Esophagus squamous epithelium (tissue), 5 donors: ENCODE measurements at regions not wholly inside any gene's neighbourhood (a gene's known extent, or its start where the extent isn't known, plus 50 kb on each side); places are given as distances from the start of the nearest gene placed in this dataset.

Source experiments
- DNase-seq: peaks from one replicate; lab custom pipeline; 2025; lab: John Stamatoyannopoulos, UW
- H3K27ac ChIP-seq, 4 donors: fragments of 200-600 bp; sonication (generic); one replicate each; pipeline ENCODE4 v1.5.1; 2016 to 2019; ENCODE audit warnings: mild to moderate bottlenecking in 1 of 4
- H3K27me3 ChIP-seq, 4 donors: fragments of 200-600 bp; sonication (generic); 1 replicate in 3 of 4; 2 replicates in 1 of 4; pipeline versions ENCODE4 v1.5.1 to v1.6.0; 2017 to 2021; ENCODE audit warnings: antibody characterized with exemption in 1 of 4
- H3K36me3 ChIP-seq, 3 donors: fragments of 200-600 bp; sonication (generic); one replicate each; pipeline ENCODE4 v1.5.1; 2016 to 2019
- H3K4me1 ChIP-seq, 3 donors: fragments of 200-600 bp; sonication (generic); one replicate each; pipeline ENCODE4 v1.5.1; 2017 to 2019
- H3K4me3 ChIP-seq, 4 donors: fragments of 200-600 bp; sonication (generic); 1 replicate in 3 of 4; 2 replicates in 1 of 4; pipeline ENCODE4 v1.5.1; 2016 to 2019; ENCODE audit warnings: mild to moderate bottlenecking in 2 of 4, moderate library complexity in 1 of 4
- H3K9me3 ChIP-seq, 3 donors: fragments of 200-600 bp; sonication (generic); one replicate each; pipeline ENCODE4 v1.5.1; 2016 to 2019
- CTCF ChIP-seq, 6 experiments: fragments of 450-650 bp in 4 of 6; fragments of 200-600 bp in 2 of 6; sonication (generic) in 2 of 6; IDR thresholded peaks; one replicate each; pipeline ENCODE4 v1.5.1; 2016 to 2019; ENCODE audit warnings: antibody characterized with exemption in 6 of 6, mild to moderate bottlenecking in 4 of 6, moderate library complexity in 4 of 6
- POLR2A ChIP-seq, 4 donors: fragments of 450-650 bp; IDR thresholded peaks; one replicate each; pipeline ENCODE4 v1.6.1; 2017; ENCODE audit warnings: antibody characterized with exemption in 4 of 4, mild to moderate bottlenecking in 4 of 4, moderate library complexity in 3 of 4
- intact Hi-C: fragments of 100-400 bp; cut with DNase I; formaldehyde crosslinking; loops from one replicate; pipeline ENCODE4 v1.15.0; 2022
- small RNA-seq, 4 donors: library from RNA; depleted of rRNA; stranded (forward); fragments of <200 nt; gene quantifications; one replicate each; pipeline ENCODE3, GENCODE V24; 2016
- donor health status: DM: yes; HTN: yes; CAD: no.

- Histone ChIP-seq H3K4me3 (no peak overlapping the region), H3K27me3 (no peaks in the 10 kb centered on the region), H3K9me3 (no peaks in the 10 kb centered on the region), H3K27ac (no peak overlapping the region), H3K36me3 (peaks cover 0 to 4% (median 0%) of the 10 kb centered on the region in 3 donors), H3K4me1 (no peaks in the 10 kb centered on the region)
- intact Hi-C loops = no loop called here
- no peak for TF ChIP-seq CTCF (IDR thresholded peaks at IDR 0.05)
- TF ChIP-seq POLR2A (IDR thresholded peaks at IDR 0.05) = no peak
- DNase-seq = no peak
These were observed 140.7 kb downstream of the GATB start for GRCh38 chr4:151620066-151620465.

Small RNAs in the stretch of these regions (small RNA-seq; reads per million reads assigned to genes)
- 0 reads per million in 4 donors for gene RN7SKP35
